PC-3 (cell line): ENCODE measurements at regions not wholly inside any gene's neighbourhood (a gene's known extent, or its start where the extent isn't known, plus 50 kb on each side); places are given as distances from the start of the nearest gene placed in this dataset.

Experiments used
- EZH2 ChIP-seq: fragments of 300-600 bp; sonication (generic); IDR thresholded peaks from one replicate; pipeline ENCODE4 v1.6.1; 2017; ENCODE audit warnings: antibody characterized with exemption, mild to moderate bottlenecking, low read length; ENCODE audit not compliant: unreplicated experiment
- TF ChIP-seq, protein P1 (sequence below): fragments of 300-600 bp; sonication (generic); conservative IDR thresholded peaks from 2 replicates; pipeline ENCODE4 v1.5.1; 2017; ENCODE audit warnings: antibody characterized with exemption, low read depth, mild to moderate bottlenecking, low read length

DNA sequence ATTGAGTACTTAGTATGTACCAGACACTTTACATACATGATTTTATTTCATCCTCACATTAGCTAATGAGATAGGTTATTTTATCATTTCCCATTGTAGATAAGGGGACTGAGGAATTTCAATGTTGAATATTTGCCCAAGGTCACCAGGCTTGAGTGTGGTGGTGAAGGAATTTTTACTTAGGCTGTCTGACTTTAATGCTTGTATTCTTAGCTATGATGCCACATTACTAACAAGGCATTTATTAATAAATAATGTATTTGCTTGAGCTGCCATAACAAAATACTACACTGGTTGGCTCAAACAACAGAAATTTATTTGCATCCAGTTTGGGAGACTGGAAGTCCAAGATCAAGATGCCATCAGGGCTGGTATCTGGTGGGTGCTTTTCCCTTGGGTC lies 250.9 kb downstream of the GPD2 start:
- TF ChIP-seq, protein P1, sequence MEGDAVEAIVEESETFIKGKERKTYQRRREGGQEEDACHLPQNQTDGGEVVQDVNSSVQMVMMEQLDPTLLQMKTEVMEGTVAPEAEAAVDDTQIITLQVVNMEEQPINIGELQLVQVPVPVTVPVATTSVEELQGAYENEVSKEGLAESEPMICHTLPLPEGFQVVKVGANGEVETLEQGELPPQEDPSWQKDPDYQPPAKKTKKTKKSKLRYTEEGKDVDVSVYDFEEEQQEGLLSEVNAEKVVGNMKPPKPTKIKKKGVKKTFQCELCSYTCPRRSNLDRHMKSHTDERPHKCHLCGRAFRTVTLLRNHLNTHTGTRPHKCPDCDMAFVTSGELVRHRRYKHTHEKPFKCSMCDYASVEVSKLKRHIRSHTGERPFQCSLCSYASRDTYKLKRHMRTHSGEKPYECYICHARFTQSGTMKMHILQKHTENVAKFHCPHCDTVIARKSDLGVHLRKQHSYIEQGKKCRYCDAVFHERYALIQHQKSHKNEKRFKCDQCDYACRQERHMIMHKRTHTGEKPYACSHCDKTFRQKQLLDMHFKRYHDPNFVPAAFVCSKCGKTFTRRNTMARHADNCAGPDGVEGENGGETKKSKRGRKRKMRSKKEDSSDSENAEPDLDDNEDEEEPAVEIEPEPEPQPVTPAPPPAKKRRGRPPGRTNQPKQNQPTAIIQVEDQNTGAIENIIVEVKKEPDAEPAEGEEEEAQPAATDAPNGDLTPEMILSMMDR: no peak
- no peak for TF ChIP-seq EZH2
